ENCODE measurements at regions not wholly inside any gene's neighbourhood (a gene's known extent, or its start where the extent isn't known, plus 50 kb on each side); places are given as distances from the start of the nearest gene placed in this dataset.

- Mint-ChIP-seq H3K4me3 (no peak overlapping the region), H3K27me3 (no peaks in the 10 kb centered on the region), H3K4me1 (ENCODE audit: unreplicated experiment) (peaks cover 22% of the 10 kb centered on the region), H3K9me3 (peaks cover 3% of the 10 kb centered on the region), H3K27ac (no peak overlapping the region), H3K36me3 (no peaks in the 10 kb centered on the region)
- no peak for TF ChIP-seq CTCF (conservative IDR thresholded peaks at IDR 0.05)
- DNase-seq (ENCODE audit: extremely low spot score, unreplicated experiment), result no peak
Observed at GRCh38 chr6:113676057-113676456, 181.1 kb upstream of the MARCKS start.

- DNase-seq (ENCODE audit: extremely low spot score, unreplicated experiment), result no peak
- Mint-ChIP-seq H3K36me3 (no peaks in the 10 kb centered on the region), H3K27me3 (no peaks in the 10 kb centered on the region), H3K4me1 (ENCODE audit: unreplicated experiment) (peaks cover 14% of the 10 kb centered on the region), H3K4me3 (no peak overlapping the region), H3K27ac (no peak overlapping the region), H3K9me3 (peaks cover 3% of the 10 kb centered on the region)
- no peak for TF ChIP-seq CTCF (conservative IDR thresholded peaks at IDR 0.05)
Observed at GRCh38 chr6:113676968-113677367, 180.2 kb upstream of the MARCKS start.

- DNase-seq (ENCODE audit: extremely low spot score, unreplicated experiment), result no peak
- no peak for TF ChIP-seq CTCF (conservative IDR thresholded peaks at IDR 0.05)
- H3K27ac Mint-ChIP-seq, result no peak overlapping the region
- no peak overlapping the region for H3K4me3 Mint-ChIP-seq
- H3K36me3 Mint-ChIP-seq, result no peaks in the 10 kb centered on the region
- peaks cover 3% of the 10 kb centered on the region for H3K9me3 Mint-ChIP-seq
- no peaks in the 10 kb centered on the region for H3K27me3 Mint-ChIP-seq
- no peaks in the 10 kb centered on the region for H3K4me1 Mint-ChIP-seq (ENCODE audit: unreplicated experiment)
Observed at GRCh38 chr6:113679051-113679450, 178.1 kb upstream of the MARCKS start.

GRCh38 chr6:113680301-113680700 is 176.8 kb upstream of the MARCKS start:
- Mint-ChIP-seq H3K36me3 (no peaks in the 10 kb centered on the region), H3K4me3 (no peak overlapping the region), H3K4me1 (ENCODE audit: unreplicated experiment) (no peaks in the 10 kb centered on the region), H3K27me3 (no peaks in the 10 kb centered on the region), H3K27ac (no peak overlapping the region), H3K9me3 (peaks cover 3% of the 10 kb centered on the region)
- no peak for DNase-seq (ENCODE audit: extremely low spot score, unreplicated experiment)
- TF ChIP-seq CTCF (conservative IDR thresholded peaks at IDR 0.05), result no peak

- no peak overlapping the region for H3K27ac Mint-ChIP-seq
- peaks cover 2% of the 10 kb centered on the region for H3K9me3 Mint-ChIP-seq
- H3K4me1 Mint-ChIP-seq (ENCODE audit: unreplicated experiment), result no peaks in the 10 kb centered on the region
- no peaks in the 10 kb centered on the region for H3K36me3 Mint-ChIP-seq
- no peak for TF ChIP-seq CTCF (conservative IDR thresholded peaks at IDR 0.05)
- no peak for DNase-seq (ENCODE audit: extremely low spot score, unreplicated experiment)
- no peaks in the 10 kb centered on the region for H3K27me3 Mint-ChIP-seq
- no peak overlapping the region for H3K4me3 Mint-ChIP-seq
Observed at GRCh38 chr6:113683968-113684367, 173.2 kb upstream of the MARCKS start.

GRCh38 chr6:113684382-113684901 is 172.7 kb upstream of the MARCKS start:
- no peaks in the 10 kb centered on the region for H3K9me3 Mint-ChIP-seq
- H3K4me1 Mint-ChIP-seq (ENCODE audit: unreplicated experiment), result no peaks in the 10 kb centered on the region
- TF ChIP-seq CTCF (conservative IDR thresholded peaks at IDR 0.05), result no peak
- no peaks in the 10 kb centered on the region for H3K36me3 Mint-ChIP-seq
- H3K4me3 Mint-ChIP-seq, result no peak overlapping the region
- no peak for DNase-seq (ENCODE audit: extremely low spot score, unreplicated experiment)
- no peaks in the 10 kb centered on the region for H3K27me3 Mint-ChIP-seq
- H3K27ac Mint-ChIP-seq, result no peak overlapping the region
